ENCODE measurements at regions not wholly inside any gene's neighbourhood (a gene's known extent, or its start where the extent isn't known, plus 50 kb on each side); places are given as distances from the start of the nearest gene placed in this dataset.

GRCh38 chr1:222454186-222454585 lies 93.7 kb downstream of the HHIPL2 start:
- H3K4me3 ChIP-seq (ENCODE audit: low read depth, low read length), result no peak overlapping the region
- H3K9me3 Mint-ChIP-seq (ENCODE audit: unreplicated experiment), result peaks cover 24% of the 10 kb centered on the region
- no TSS peak for BruUV-seq (replicated peaks)
- no peaks in the 10 kb centered on the region for H3K36me3 Mint-ChIP-seq (ENCODE audit: insufficient read depth, unreplicated experiment)
- no peak overlapping the region for H3K4me3 Mint-ChIP-seq (ENCODE audit: unreplicated experiment)
- intact Hi-C loops (cut with micrococcal nuclease; ENCODE audit: unreplicated experiment), result loop anchor here (10.0 kb wide), 1 partner anchor 709 kb away; the partner anchor contains the start of gene DUSP10
- peaks cover 5% of the 10 kb centered on the region for H3K27me3 Mint-ChIP-seq (ENCODE audit: insufficient read depth, unreplicated experiment)
- no peaks in the 10 kb centered on the region for H3K4me1 Mint-ChIP-seq (ENCODE audit: low read depth, unreplicated experiment)
- H3K27ac Mint-ChIP-seq (ENCODE audit: unreplicated experiment), result no peak overlapping the region
- TF ChIP-seq CTCF (IDR thresholded peaks at IDR 0.05; ENCODE audit: insufficient read depth in 1 of 2, low read depth in 1 of 2, low read length in 1 of 2, severe bottlenecking in 1 of 2, unreplicated experiment in 1 of 2), result no peak
- DNase-seq, result no peak
- no peaks in the 10 kb centered on the region for H3K4me1 ChIP-seq
- H3K27me3 ChIP-seq (replicated peaks; ENCODE audit: control insufficient read depth, insufficient read depth, low read length), result no peaks in the 10 kb centered on the region
- no peaks in the 10 kb centered on the region for H3K36me3 ChIP-seq (ENCODE audit: control insufficient read depth, insufficient read depth, low read length)
- peaks cover 11% of the 10 kb centered on the region; the same call in 1 of the 2 replicates for H3K9me3 ChIP-seq
- ChIA-PET POLR2A (no interaction called here), CTCF (no interaction called here)

DNA sequence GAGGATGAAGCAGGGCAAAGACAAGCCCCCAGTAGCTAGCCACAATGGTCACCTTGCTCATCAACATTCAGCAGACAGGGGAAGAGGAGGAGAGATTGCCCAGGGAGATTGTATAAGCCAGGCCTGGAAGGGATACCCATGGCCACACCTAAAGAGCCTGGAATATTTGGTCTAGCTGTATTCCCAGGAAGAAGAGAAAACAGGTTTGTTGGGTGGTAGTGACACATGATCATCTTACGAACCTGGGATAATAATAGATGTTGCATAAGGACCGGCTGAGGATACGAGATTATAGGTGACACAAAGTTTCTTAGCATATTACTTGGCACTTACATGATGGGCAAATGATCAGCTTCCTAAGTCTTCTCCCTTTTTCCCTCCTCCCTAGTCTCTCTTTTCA lies 95.9 kb downstream of the HHIPL2 start:
- H3K4me3 Mint-ChIP-seq (ENCODE audit: unreplicated experiment), result no peak overlapping the region
- POLR2A ChIA-PET, result no interaction called here

GRCh38 chr1:222443566-222443965 lies 104.3 kb downstream of the HHIPL2 start:
- no peaks in the 10 kb centered on the region for H3K9me3 ChIP-seq
- POLR2A ChIA-PET, result no interaction called here
- Mint-ChIP-seq H3K36me3 (ENCODE audit: insufficient read depth, unreplicated experiment) (no peaks in the 10 kb centered on the region), H3K9me3 (ENCODE audit: unreplicated experiment) (no peaks in the 10 kb centered on the region), H3K27ac (ENCODE audit: unreplicated experiment) (no peak overlapping the region), H3K4me3 (ENCODE audit: unreplicated experiment) (no peak overlapping the region), H3K4me1 (ENCODE audit: low read depth, unreplicated experiment) (no peaks in the 10 kb centered on the region), H3K27me3 (ENCODE audit: insufficient read depth, unreplicated experiment) (peaks cover 9% of the 10 kb centered on the region)
- no peak for DNase-seq
- no peak overlapping the region for H3K4me3 ChIP-seq (ENCODE audit: low read depth, low read length)
- H3K27me3 ChIP-seq (replicated peaks; ENCODE audit: control insufficient read depth, insufficient read depth, low read length), result no peaks in the 10 kb centered on the region
- CTCF ChIA-PET, result no interaction called here
- no peak for TF ChIP-seq CTCF (IDR thresholded peaks at IDR 0.05; ENCODE audit: insufficient read depth in 1 of 2, low read depth in 1 of 2, low read length in 1 of 2, severe bottlenecking in 1 of 2, unreplicated experiment in 1 of 2)
- no peaks in the 10 kb centered on the region for H3K4me1 ChIP-seq
- intact Hi-C loops (cut with micrococcal nuclease; ENCODE audit: unreplicated experiment), result no loop called here
- no peaks in the 10 kb centered on the region for H3K36me3 ChIP-seq (ENCODE audit: control insufficient read depth, insufficient read depth, low read length)
- BruUV-seq (replicated peaks), result no TSS peak

More for the DNA sequence above, 95.9 kb downstream of the HHIPL2 start:
- Mint-ChIP-seq H3K36me3 (ENCODE audit: insufficient read depth, unreplicated experiment) (no peaks in the 10 kb centered on the region), H3K9me3 (ENCODE audit: unreplicated experiment) (peaks cover 4% of the 10 kb centered on the region), H3K27me3 (ENCODE audit: insufficient read depth, unreplicated experiment) (peaks cover 10% of the 10 kb centered on the region), H3K4me1 (ENCODE audit: low read depth, unreplicated experiment) (no peaks in the 10 kb centered on the region), H3K27ac (ENCODE audit: unreplicated experiment) (no peak overlapping the region)
- Histone ChIP-seq H3K4me1 (no peaks in the 10 kb centered on the region), H3K4me3 (ENCODE audit: low read depth, low read length) (no peak overlapping the region), H3K9me3 (no peaks in the 10 kb centered on the region), H3K36me3 (ENCODE audit: control insufficient read depth, insufficient read depth, low read length) (no peaks in the 10 kb centered on the region), H3K27me3 (replicated peaks; ENCODE audit: control insufficient read depth, insufficient read depth, low read length) (no peaks in the 10 kb centered on the region)
- BruUV-seq (replicated peaks), result no TSS peak
- CTCF ChIA-PET, result no interaction called here
- intact Hi-C loops (cut with micrococcal nuclease; ENCODE audit: unreplicated experiment), result loop anchor here (10.0 kb wide), 1 partner anchor 707 kb away; the partner anchor contains the start of gene DUSP10
- DNase-seq, result no peak
- TF ChIP-seq CTCF (IDR thresholded peaks at IDR 0.05; ENCODE audit: insufficient read depth in 1 of 2, low read depth in 1 of 2, low read length in 1 of 2, severe bottlenecking in 1 of 2, unreplicated experiment in 1 of 2), result no peak

Measured in Caco-2 (cell line).